HT-29 (cell line): ENCODE measurements at regions not wholly inside any gene's neighbourhood (a gene's known extent, or its start where the extent isn't known, plus 50 kb on each side); places are given as distances from the start of the nearest gene placed in this dataset.
A peak's percentile ranks its signal among the peaks of the same experiment; 100 is the strongest.
"Not testable (repeated sequence)": the region's sequence is repeated elsewhere in the genome, so short reads cannot be mapped to it uniquely, and the experiment has no call there.

Experiments
- DNase-seq: peaks from one replicate; pipeline ENCODE4 v3.0.0-alpha.2; 2015; ENCODE audit warnings: low spot score

- DNase-seq: no peak
Observed at GRCh38 chr6:165167861-165168260, 141.5 kb downstream of the C6orf118 start.

- DNase-seq: no peak
Observed at GRCh38 chr6:165167311-165167710, 142.1 kb downstream of the C6orf118 start.

GRCh38 chr6:165163519-165163918 is 145.9 kb downstream of the C6orf118 start:
- no peak for DNase-seq

GRCh38 chr6:165159460-165159859 is 149.9 kb downstream of the C6orf118 start:
- no peak for DNase-seq

GRCh38 chr6:165146456-165146855 is 162.9 kb downstream of the C6orf118 start:
- DNase-seq: no peak

- no peak for DNase-seq
Observed at GRCh38 chr6:165135889-165136288, 173.5 kb downstream of the C6orf118 start.

- DNase-seq: no peak
Observed at GRCh38 chr6:165129086-165129485, 180.3 kb downstream of the C6orf118 start.

- DNase-seq: not testable (repeated sequence)
Observed at GRCh38 chr6:165127743-165128142, 181.7 kb downstream of the C6orf118 start.

- not testable (repeated sequence) for DNase-seq
Observed at GRCh38 chr6:165124681-165125080, 184.7 kb downstream of the C6orf118 start.

- DNase-seq: no peak
Observed at GRCh38 chr6:165119231-165120020, 190.0 kb downstream of the C6orf118 start.

GRCh38 chr6:165118736-165119135 is 190.7 kb downstream of the C6orf118 start:
- DNase-seq: no peak

- no peak for DNase-seq
Observed at GRCh38 chr6:165117806-165118205, 191.6 kb downstream of the C6orf118 start.

- DNase-seq: no peak
Observed at GRCh38 chr6:165117121-165117520, 192.3 kb downstream of the C6orf118 start.

- DNase-seq: no peak
Observed at GRCh38 chr6:165110860-165111259, 198.5 kb downstream of the C6orf118 start.

GRCh38 chr6:165109011-165109410 is 200.4 kb downstream of the C6orf118 start:
- DNase-seq: no peak

GRCh38 chr6:165106261-165106660 is 203.1 kb downstream of the C6orf118 start:
- no peak for DNase-seq

- DNase-seq: peak; percentile 55
Observed at GRCh38 chr6:165098165-165098564, 211.2 kb downstream of the C6orf118 start.

- no peak for DNase-seq
Observed at GRCh38 chr6:165096868-165097267, 212.5 kb downstream of the C6orf118 start.

- DNase-seq: no peak
Observed at GRCh38 chr6:165096209-165096608, 213.2 kb downstream of the C6orf118 start.

GRCh38 chr6:165092881-165093595 is 216.4 kb downstream of the C6orf118 start:
- peak; percentile 79 for DNase-seq

GRCh38 chr6:165091121-165091785 is 218.2 kb downstream of the C6orf118 start:
- DNase-seq: peak; percentile 45

- no peak for DNase-seq
Observed at GRCh38 chr6:165090242-165090641, 219.2 kb downstream of the C6orf118 start.
